HCT116 (cell line): ENCODE measurements at regions not wholly inside any gene's neighbourhood (a gene's known extent, or its start where the extent isn't known, plus 50 kb on each side); places are given as distances from the start of the nearest gene placed in this dataset.

Experiments
- CBX3 ChIP-seq: IDR thresholded peaks from 2 replicates; pipeline ENCODE4 v1.6.1; 2012; ENCODE audit warnings: low read depth
- CEBPB ChIP-seq: IDR thresholded peaks from 2 replicates; pipeline ENCODE4 v1.6.1; 2012; ENCODE audit warnings: low read depth
- EZH2 ChIP-seq: fragments of 200-600 bp; sonication (generic); IDR thresholded peaks from 2 replicates; pipeline ENCODE4 v1.6.1; 2017; ENCODE audit warnings: antibody characterized with exemption, mixed run types
- JUND ChIP-seq: IDR thresholded peaks from 2 replicates; pipeline ENCODE4 v1.6.1; 2012
- RAD21 ChIP-seq: IDR thresholded peaks from 2 replicates; pipeline ENCODE4 v1.6.1; 2012; ENCODE audit warnings: low read depth, mild to moderate bottlenecking
- ZNF274 ChIP-seq: fragments of 200-500 bp; sonication (Bioruptor generic); IDR thresholded peaks from 2 replicates; pipeline ENCODE4 v1.6.1; 2014; ENCODE audit warnings: mild to moderate bottlenecking, low read depth, low read length, inconsistent platforms
- TF ChIP-seq, protein P1 (sequence below), 3 experiments: fragments of 200-600 bp in 1 of 3; sonication (generic) in 1 of 3; IDR thresholded peaks in 2 of 3; conservative IDR thresholded peaks in 1 of 3; 2 replicates each; pipeline ENCODE4 v1.5.1; 2012 to 2017; ENCODE audit warnings: low read depth in 2 of 3, low read length in 2 of 3, antibody characterized with exemption in 1 of 3, borderline replicate concordance in 1 of 3, control low read depth in 1 of 3, mild to moderate bottlenecking in 1 of 3, mixed read lengths in 1 of 3, mixed run types in 1 of 3, moderate library complexity in 1 of 3; ENCODE audit not compliant: insufficient read depth in 1 of 3
- TF ChIP-seq, protein P2 (sequence below): IDR thresholded peaks from 2 replicates; pipeline ENCODE4 v1.6.1; 2012
- TF ChIP-seq, protein P3 (sequence below): IDR thresholded peaks from 2 replicates; pipeline ENCODE4 v1.6.1; 2012; ENCODE audit warnings: low read depth

DNA sequence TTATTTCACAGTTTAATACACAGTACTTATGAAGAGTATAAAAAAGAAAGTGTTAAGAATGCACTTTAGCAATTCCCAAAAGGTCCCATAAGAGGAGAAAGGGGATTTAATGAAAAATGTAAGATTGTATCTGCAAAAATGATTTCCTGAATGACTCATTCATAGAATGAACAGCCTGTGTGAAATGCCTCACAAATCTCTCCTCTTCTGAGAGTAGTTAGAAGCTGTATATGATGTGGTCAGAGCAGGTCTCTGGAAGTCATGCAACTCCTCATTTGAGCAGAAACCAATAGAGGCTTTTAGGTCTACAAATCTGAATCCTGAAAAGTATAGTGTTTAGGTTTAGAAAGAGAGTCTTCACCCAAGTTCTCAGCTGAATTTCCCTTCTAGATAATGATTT is 381.3 kb upstream of the INTU start:
- TF ChIP-seq, protein P1, sequence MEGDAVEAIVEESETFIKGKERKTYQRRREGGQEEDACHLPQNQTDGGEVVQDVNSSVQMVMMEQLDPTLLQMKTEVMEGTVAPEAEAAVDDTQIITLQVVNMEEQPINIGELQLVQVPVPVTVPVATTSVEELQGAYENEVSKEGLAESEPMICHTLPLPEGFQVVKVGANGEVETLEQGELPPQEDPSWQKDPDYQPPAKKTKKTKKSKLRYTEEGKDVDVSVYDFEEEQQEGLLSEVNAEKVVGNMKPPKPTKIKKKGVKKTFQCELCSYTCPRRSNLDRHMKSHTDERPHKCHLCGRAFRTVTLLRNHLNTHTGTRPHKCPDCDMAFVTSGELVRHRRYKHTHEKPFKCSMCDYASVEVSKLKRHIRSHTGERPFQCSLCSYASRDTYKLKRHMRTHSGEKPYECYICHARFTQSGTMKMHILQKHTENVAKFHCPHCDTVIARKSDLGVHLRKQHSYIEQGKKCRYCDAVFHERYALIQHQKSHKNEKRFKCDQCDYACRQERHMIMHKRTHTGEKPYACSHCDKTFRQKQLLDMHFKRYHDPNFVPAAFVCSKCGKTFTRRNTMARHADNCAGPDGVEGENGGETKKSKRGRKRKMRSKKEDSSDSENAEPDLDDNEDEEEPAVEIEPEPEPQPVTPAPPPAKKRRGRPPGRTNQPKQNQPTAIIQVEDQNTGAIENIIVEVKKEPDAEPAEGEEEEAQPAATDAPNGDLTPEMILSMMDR (IDR thresholded peaks at IDR 0.05 in 2 of 3, conservative IDR thresholded peaks at IDR 0.05 in 1 of 3; ENCODE audit: borderline replicate concordance in 1 of 3, insufficient read depth in 1 of 3, low read depth in 2 of 3, low read length in 2 of 3): no peak
- TF ChIP-seq EZH2: no peak
- TF ChIP-seq, protein P2, sequence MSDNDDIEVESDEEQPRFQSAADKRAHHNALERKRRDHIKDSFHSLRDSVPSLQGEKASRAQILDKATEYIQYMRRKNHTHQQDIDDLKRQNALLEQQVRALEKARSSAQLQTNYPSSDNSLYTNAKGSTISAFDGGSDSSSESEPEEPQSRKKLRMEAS: no peak
- no peak for TF ChIP-seq CEBPB
- TF ChIP-seq RAD21: no peak
- TF ChIP-seq JUND: no peak
- no peak for TF ChIP-seq ZNF274
- TF ChIP-seq, protein P3, sequence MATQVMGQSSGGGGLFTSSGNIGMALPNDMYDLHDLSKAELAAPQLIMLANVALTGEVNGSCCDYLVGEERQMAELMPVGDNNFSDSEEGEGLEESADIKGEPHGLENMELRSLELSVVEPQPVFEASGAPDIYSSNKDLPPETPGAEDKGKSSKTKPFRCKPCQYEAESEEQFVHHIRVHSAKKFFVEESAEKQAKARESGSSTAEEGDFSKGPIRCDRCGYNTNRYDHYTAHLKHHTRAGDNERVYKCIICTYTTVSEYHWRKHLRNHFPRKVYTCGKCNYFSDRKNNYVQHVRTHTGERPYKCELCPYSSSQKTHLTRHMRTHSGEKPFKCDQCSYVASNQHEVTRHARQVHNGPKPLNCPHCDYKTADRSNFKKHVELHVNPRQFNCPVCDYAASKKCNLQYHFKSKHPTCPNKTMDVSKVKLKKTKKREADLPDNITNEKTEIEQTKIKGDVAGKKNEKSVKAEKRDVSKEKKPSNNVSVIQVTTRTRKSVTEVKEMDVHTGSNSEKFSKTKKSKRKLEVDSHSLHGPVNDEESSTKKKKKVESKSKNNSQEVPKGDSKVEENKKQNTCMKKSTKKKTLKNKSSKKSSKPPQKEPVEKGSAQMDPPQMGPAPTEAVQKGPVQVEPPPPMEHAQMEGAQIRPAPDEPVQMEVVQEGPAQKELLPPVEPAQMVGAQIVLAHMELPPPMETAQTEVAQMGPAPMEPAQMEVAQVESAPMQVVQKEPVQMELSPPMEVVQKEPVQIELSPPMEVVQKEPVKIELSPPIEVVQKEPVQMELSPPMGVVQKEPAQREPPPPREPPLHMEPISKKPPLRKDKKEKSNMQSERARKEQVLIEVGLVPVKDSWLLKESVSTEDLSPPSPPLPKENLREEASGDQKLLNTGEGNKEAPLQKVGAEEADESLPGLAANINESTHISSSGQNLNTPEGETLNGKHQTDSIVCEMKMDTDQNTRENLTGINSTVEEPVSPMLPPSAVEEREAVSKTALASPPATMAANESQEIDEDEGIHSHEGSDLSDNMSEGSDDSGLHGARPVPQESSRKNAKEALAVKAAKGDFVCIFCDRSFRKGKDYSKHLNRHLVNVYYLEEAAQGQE: no peak
- no peak for TF ChIP-seq CBX3
